MM.1S (cell line): ENCODE measurements at regions not wholly inside any gene's neighbourhood (a gene's known extent, or its start where the extent isn't known, plus 50 kb on each side); places are given as distances from the start of the nearest gene placed in this dataset.

ENCODE experiments used
- EZH2 ChIP-seq: fragments of 300-600 bp; sonication (generic); optimal IDR thresholded peaks from 2 replicates; pipeline ENCODE3; 2017; ENCODE audit warnings: low read depth, mild to moderate bottlenecking, antibody characterized with exemption, low read length, mixed read lengths
- TF ChIP-seq, protein P1 (sequence below): fragments of 300-600 bp; sonication (generic); IDR thresholded peaks from 2 replicates; pipeline ENCODE4 v1.5.1; 2016; ENCODE audit warnings: antibody characterized with exemption, low read length, mixed read lengths

DNA sequence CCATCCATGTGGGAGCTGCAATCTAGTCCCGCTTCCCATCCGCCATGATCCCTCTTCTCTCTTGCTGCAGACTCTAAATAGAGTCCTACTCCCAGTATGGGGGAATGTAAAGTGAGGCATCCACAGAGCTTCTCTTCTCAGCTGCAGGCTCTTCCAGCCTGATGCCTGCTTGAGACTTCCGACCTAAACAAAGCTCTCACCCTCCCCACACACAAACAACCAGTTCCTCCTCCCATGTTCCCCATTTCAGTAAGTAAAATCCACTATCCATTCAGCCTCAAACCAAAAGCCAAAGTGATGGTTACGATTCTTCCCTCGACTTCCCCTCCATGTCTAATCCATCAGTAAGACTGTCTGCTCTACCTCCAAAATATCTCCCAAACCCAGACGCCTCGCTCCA, 108.2 kb upstream of the NFE2L3 start:
- TF ChIP-seq, protein P1, sequence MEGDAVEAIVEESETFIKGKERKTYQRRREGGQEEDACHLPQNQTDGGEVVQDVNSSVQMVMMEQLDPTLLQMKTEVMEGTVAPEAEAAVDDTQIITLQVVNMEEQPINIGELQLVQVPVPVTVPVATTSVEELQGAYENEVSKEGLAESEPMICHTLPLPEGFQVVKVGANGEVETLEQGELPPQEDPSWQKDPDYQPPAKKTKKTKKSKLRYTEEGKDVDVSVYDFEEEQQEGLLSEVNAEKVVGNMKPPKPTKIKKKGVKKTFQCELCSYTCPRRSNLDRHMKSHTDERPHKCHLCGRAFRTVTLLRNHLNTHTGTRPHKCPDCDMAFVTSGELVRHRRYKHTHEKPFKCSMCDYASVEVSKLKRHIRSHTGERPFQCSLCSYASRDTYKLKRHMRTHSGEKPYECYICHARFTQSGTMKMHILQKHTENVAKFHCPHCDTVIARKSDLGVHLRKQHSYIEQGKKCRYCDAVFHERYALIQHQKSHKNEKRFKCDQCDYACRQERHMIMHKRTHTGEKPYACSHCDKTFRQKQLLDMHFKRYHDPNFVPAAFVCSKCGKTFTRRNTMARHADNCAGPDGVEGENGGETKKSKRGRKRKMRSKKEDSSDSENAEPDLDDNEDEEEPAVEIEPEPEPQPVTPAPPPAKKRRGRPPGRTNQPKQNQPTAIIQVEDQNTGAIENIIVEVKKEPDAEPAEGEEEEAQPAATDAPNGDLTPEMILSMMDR, result no peak
- no peak for TF ChIP-seq EZH2
